ENCODE measurements at regions not wholly inside any gene's neighbourhood (a gene's known extent, or its start where the extent isn't known, plus 50 kb on each side); places are given as distances from the start of the nearest gene placed in this dataset.

DNA sequence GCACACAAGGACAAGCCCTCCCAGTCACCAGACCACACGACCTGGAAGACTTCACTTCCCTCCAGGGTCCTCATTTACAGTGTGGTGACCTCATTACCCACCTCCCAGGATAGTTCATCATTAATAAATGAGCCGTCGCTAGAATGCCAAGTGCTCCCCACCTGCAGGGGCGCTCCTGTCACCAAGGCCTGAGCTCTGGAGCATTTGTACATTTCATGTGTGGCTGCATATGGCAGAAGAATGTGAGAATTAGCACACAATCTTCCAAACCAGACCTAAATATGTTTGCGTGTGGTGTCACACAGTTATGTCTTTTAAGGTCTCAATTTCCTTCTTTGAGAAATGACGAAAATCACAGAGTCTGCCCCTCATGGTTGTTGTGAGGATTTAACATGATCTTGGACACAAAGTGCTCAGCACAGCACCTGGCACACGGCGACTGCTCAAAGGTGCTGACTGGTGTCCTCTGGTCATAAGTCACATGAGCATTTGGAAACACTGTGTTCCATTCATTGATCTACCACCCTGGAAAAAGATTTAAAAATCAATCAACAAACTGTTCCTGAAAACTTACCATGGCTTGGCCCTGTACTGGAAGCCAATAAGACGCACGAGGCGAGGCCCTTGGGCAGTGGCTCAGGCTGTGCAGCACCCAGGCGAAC lies 150.6 kb upstream of the SPACA7 start:
- Mint-ChIP-seq H3K4me3 (no peak overlapping the region), H3K36me3 (ENCODE audit: low read depth) (no peaks in the 10 kb centered on the region), H3K9me3 (no peaks in the 10 kb centered on the region), H3K27me3 (ENCODE audit: low read depth) (peaks cover 48% of the 10 kb centered on the region), H3K27ac (no peak overlapping the region), H3K4me1 (no peaks in the 10 kb centered on the region)
- TF ChIP-seq, protein P1, sequence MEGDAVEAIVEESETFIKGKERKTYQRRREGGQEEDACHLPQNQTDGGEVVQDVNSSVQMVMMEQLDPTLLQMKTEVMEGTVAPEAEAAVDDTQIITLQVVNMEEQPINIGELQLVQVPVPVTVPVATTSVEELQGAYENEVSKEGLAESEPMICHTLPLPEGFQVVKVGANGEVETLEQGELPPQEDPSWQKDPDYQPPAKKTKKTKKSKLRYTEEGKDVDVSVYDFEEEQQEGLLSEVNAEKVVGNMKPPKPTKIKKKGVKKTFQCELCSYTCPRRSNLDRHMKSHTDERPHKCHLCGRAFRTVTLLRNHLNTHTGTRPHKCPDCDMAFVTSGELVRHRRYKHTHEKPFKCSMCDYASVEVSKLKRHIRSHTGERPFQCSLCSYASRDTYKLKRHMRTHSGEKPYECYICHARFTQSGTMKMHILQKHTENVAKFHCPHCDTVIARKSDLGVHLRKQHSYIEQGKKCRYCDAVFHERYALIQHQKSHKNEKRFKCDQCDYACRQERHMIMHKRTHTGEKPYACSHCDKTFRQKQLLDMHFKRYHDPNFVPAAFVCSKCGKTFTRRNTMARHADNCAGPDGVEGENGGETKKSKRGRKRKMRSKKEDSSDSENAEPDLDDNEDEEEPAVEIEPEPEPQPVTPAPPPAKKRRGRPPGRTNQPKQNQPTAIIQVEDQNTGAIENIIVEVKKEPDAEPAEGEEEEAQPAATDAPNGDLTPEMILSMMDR (IDR thresholded peaks at IDR 0.05; ENCODE audit: unreplicated experiment in 3 of 3), result no peak

DNA sequence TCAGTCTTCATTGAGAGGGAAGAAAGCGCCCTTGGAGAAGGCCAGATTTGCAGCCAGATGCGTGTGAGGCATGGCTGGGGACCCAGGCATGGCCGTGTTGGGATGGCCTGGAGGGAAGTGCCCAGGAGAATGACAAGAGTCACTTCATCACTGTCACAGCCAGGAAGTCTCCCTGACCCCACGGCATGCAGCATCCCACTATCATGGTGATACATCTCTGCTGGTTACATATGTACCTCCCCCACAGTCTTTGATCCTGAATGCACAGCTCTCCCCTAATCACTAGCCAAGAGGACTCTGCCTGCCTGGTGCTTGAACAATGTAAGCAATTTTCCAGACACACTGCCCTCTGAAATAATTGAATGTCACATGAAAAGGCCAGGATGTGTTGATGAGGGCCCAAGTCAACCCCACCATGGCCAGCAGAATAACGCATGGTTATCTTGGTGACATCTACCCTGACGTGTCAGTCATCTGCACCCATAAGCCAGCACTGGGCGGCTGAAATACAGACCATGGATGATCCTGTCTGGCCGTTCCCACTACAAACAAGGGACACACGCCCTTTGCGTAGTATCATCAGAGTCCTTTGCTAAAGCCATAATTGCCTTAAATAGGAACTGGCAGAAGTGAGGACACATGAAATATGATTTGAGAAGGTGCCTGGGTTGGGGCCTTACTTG lies 149.7 kb upstream of the SPACA7 start:
- H3K36me3 Mint-ChIP-seq (ENCODE audit: low read depth), result no peaks in the 10 kb centered on the region
- no peaks in the 10 kb centered on the region for H3K9me3 Mint-ChIP-seq

DNA sequence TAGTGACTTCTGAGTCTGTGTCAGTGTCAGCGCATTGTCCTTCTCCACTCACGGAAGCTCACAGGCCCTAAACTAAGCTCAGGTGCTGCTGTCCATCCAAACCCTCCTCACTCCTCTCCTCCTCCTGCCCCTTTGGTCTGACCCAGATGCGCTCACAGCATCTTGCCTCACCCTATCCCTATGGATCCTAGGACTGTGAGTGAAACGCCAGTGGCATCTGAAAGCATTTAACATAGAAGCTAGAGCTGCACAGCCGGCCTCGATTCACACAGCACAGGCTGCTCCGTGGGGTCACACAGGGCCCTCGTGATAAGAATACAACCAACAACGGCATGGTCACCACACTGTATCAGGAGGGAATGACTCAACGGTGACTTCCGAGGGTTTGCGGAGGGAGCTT lies 149.1 kb upstream of the SPACA7 start:
- TF ChIP-seq, protein P1 (IDR thresholded peaks at IDR 0.05; ENCODE audit: unreplicated experiment in 3 of 3), result no peak
- peaks cover 53% of the 10 kb centered on the region for H3K27me3 Mint-ChIP-seq (ENCODE audit: low read depth)
- H3K4me1 Mint-ChIP-seq, result no peaks in the 10 kb centered on the region

More for the DNA sequence above, 149.7 kb upstream of the SPACA7 start:
- Mint-ChIP-seq H3K4me3 (no peak overlapping the region), H3K4me1 (no peaks in the 10 kb centered on the region), H3K27me3 (ENCODE audit: low read depth) (peaks cover 48% of the 10 kb centered on the region), H3K27ac (no peak overlapping the region)
- TF ChIP-seq, protein P1 (IDR thresholded peaks at IDR 0.05; ENCODE audit: unreplicated experiment in 3 of 3), result no peak

DNA sequence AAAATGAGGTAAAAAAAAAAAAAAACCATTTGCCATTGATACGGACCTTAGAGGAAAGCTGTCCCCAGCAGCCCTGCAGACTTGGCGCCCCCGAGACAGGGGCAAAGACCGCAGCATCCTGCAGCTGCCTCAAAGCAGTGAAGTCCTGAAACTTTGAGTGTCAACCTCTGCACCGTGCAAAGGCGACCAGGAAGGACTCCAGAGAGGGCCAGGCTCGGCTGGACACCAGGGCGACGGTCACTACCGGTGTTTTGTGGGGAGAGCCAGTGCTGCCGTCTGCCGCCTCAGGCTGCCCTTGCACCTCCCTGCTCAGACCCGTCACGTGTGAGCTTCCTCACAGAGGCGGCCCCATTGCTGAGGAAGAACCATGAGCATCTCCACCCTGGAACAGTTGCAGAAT lies 146.7 kb upstream of the SPACA7 start:
- Mint-ChIP-seq H3K27ac (no peak overlapping the region), H3K36me3 (ENCODE audit: low read depth) (no peaks in the 10 kb centered on the region), H3K4me3 (no peak overlapping the region), H3K9me3 (peaks cover 3% of the 10 kb centered on the region), H3K27me3 (ENCODE audit: low read depth) (peaks cover 49% of the 10 kb centered on the region), H3K4me1 (no peaks in the 10 kb centered on the region)
- TF ChIP-seq, protein P1 (IDR thresholded peaks at IDR 0.05; ENCODE audit: unreplicated experiment in 3 of 3), result no peak

More for the DNA sequence above, 149.1 kb upstream of the SPACA7 start:
- H3K4me3 Mint-ChIP-seq, result no peak overlapping the region
- no peaks in the 10 kb centered on the region for H3K36me3 Mint-ChIP-seq (ENCODE audit: low read depth)
- H3K9me3 Mint-ChIP-seq, result no peaks in the 10 kb centered on the region
- H3K27ac Mint-ChIP-seq, result no peak overlapping the region

DNA sequence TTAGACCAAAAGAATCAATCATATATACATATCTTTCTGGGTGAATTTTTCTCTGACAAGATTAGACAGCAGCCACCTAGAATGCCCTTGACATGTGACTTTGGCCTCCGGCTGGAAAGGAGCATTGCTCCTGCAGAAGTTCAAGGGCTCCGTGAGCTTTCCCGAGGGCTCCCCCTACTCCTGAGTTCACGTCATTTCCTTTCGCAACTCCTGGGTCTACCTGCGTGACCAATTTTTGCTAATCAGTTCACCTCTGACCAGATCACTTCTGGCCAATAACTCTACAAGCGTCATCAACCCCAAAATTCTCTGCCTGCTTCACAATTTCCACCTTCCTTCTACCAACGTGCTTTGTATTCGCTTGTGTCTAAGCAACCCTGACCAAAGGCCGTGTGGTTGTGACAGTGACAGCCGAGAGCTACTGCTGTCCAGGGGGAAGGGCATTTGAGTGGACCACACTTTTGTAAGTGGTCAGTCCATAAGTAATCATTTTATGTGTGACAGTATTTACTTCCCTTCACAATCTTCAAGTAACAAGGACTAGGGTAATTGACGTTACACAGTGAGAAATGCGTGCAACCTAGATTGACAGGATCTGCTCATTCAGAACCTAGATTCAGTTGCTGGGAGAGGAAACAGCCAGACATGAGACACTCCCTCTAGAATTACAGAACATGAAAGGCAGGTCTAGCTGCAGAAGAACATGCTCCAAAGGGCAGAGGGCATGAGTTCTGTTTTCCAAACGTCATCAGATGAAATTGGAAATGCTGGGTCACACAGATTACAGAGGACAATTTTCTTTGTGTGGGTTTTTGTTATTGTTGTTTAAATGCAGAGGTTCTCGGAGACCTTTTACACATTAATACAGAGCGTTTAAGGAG lies 145.9 kb upstream of the SPACA7 start:
- peaks cover 52% of the 10 kb centered on the region for H3K27me3 Mint-ChIP-seq (ENCODE audit: low read depth)
- H3K4me3 Mint-ChIP-seq, result no peak overlapping the region
- H3K9me3 Mint-ChIP-seq, result peaks cover 3% of the 10 kb centered on the region
- H3K27ac Mint-ChIP-seq, result no peak overlapping the region
- TF ChIP-seq, protein P1 (IDR thresholded peaks at IDR 0.05; ENCODE audit: unreplicated experiment in 3 of 3), result no peak
- no peaks in the 10 kb centered on the region for H3K36me3 Mint-ChIP-seq (ENCODE audit: low read depth)
- H3K4me1 Mint-ChIP-seq, result no peaks in the 10 kb centered on the region

Measured in nephron (organoid).